ENCODE measurements at regions not wholly inside any gene's neighbourhood (a gene's known extent, or its start where the extent isn't known, plus 50 kb on each side); places are given as distances from the start of the nearest gene placed in this dataset.

DNA sequence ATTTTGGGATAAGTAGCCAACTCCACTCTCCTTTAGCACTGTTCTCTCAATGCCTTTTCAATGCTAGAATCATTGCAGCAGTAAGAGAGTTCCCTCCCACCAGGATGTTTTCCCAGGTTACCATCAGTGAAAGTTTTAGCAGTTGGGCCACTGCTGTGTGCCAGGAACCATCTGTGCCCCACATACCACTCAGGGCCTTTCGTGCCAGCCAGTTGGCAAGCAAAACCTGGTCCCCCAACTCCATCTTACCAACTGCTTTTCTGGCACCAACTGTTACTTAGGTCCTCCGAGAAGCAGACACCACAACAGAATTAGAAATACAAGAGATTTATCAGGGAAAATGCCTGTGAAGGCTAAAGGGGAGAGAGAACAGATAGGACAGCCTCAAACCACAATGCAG, 533.4 kb upstream of the NBEA start:
- intact Hi-C loops (cut with DNase I, micrococcal nuclease) = no loop called here
- no peak overlapping the region for H3K27ac Mint-ChIP-seq
- Histone ChIP-seq H3K36me3 (ENCODE audit: insufficient read depth, low read length) (no peaks in the 10 kb centered on the region), H3K27ac (ENCODE audit: low read depth in 1 of 2, low read length in 2 of 2) (no peak overlapping the region), H3K27me3 (ENCODE audit: control insufficient read depth in 1 of 2, insufficient read depth in 2 of 2, low read length in 2 of 2) (no peaks in the 10 kb centered on the region), H3K4me3 (ENCODE audit: low read length) (no peak overlapping the region), H3K4me1 (ENCODE audit: insufficient read depth, low read length) (no peaks in the 10 kb centered on the region), H3K9me3 (ENCODE audit: control insufficient read depth in 1 of 2, insufficient read depth in 1 of 2, low read length in 2 of 2) (no peaks in the 10 kb centered on the region)
- ATAC-seq (ENCODE audit: poor library complexity) (no peak), DNase-seq (no peak)
- H3K9me3 Mint-ChIP-seq = peaks cover 9% of the 10 kb centered on the region
- TF ChIP-seq, protein P1, sequence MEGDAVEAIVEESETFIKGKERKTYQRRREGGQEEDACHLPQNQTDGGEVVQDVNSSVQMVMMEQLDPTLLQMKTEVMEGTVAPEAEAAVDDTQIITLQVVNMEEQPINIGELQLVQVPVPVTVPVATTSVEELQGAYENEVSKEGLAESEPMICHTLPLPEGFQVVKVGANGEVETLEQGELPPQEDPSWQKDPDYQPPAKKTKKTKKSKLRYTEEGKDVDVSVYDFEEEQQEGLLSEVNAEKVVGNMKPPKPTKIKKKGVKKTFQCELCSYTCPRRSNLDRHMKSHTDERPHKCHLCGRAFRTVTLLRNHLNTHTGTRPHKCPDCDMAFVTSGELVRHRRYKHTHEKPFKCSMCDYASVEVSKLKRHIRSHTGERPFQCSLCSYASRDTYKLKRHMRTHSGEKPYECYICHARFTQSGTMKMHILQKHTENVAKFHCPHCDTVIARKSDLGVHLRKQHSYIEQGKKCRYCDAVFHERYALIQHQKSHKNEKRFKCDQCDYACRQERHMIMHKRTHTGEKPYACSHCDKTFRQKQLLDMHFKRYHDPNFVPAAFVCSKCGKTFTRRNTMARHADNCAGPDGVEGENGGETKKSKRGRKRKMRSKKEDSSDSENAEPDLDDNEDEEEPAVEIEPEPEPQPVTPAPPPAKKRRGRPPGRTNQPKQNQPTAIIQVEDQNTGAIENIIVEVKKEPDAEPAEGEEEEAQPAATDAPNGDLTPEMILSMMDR (IDR thresholded peaks at IDR 0.05) = no peak
- no peaks in the 10 kb centered on the region for H3K27me3 Mint-ChIP-seq
- ChIA-PET CTCF (no interaction called here), POLR2A (no interaction called here)
- no peaks in the 10 kb centered on the region for H3K36me3 Mint-ChIP-seq (ENCODE audit: low read depth)
- H3K4me3 Mint-ChIP-seq = no peak overlapping the region
- H3K4me1 Mint-ChIP-seq (ENCODE audit: low read depth) = no peaks in the 10 kb centered on the region

DNA sequence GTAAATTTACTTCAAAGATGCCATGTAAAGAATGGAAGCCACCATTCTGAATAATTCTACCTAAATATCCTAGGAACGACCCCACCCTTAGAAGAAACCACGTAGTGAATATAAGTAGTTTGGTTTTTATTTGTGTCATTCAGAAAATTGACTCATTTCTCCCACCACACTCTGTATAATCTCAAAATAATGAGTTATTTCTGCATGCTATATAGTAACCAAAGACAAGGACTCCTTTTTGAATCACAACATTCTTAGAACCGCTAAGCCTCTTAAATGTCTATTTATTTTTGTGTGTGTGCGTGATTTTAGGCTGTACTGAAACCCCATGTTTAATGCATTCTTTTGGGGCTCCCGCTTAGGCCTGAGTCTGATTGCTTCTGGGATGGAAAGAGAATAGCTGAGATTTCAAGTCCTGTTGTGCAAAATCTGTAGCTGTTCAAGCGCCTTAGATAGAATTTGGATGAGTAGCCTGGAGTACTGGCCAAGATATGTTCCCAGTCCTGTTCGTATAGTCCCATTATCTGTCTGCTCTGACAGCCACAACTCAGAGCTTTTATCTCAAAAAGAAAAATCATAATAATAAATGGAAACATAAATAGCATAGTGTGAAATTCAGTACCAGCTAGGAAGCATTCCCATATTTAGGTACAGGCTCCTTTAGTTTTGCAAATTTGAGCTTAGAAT, 532.4 kb upstream of the NBEA start:
- intact Hi-C loops (cut with DNase I, micrococcal nuclease) = no loop called here
- TF ChIP-seq, protein P1 (IDR thresholded peaks at IDR 0.05) = no peak
- Mint-ChIP-seq H3K27ac (no peak overlapping the region), H3K4me3 (no peak overlapping the region), H3K9me3 (peaks cover 8% of the 10 kb centered on the region), H3K27me3 (no peaks in the 10 kb centered on the region), H3K36me3 (ENCODE audit: low read depth) (no peaks in the 10 kb centered on the region), H3K4me1 (ENCODE audit: low read depth) (no peaks in the 10 kb centered on the region)
- no peak overlapping the region for H3K4me3 ChIP-seq (ENCODE audit: low read length)
- H3K9me3 ChIP-seq (ENCODE audit: control insufficient read depth in 1 of 2, insufficient read depth in 1 of 2, low read length in 2 of 2) = no peaks in the 10 kb centered on the region
- POLR2A ChIA-PET = no interaction called here
- no peaks in the 10 kb centered on the region for H3K4me1 ChIP-seq (ENCODE audit: insufficient read depth, low read length)
- H3K36me3 ChIP-seq (ENCODE audit: insufficient read depth, low read length) = no peaks in the 10 kb centered on the region
- DNase-seq (no peak), ATAC-seq (ENCODE audit: poor library complexity) (no peak)
- CTCF ChIA-PET = no interaction called here
- no peaks in the 10 kb centered on the region for H3K27me3 ChIP-seq (ENCODE audit: control insufficient read depth in 1 of 2, insufficient read depth in 2 of 2, low read length in 2 of 2)
- H3K27ac ChIP-seq (ENCODE audit: low read depth in 1 of 2, low read length in 2 of 2) = no peak overlapping the region

DNA sequence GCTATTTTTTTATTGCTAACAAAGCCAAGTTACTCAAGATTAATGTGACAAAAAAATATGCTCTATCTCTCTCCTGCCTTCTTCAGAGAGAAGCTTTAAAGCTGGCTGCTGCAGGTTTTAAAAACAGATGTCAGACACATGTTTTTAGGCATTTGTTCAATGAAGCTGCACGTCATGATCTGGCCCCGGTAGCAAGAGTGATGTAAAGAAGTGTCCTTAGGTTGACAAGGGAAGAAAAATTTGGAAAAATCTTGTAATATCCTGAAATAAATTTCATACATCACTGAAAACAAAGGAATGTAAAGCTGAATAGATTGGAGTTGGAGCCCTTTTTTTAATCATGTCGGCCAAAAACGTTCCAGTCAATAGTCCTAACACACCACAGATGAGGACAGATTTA, 531.4 kb upstream of the NBEA start:
- no peak for DNase-seq
- Histone ChIP-seq H3K27ac (ENCODE audit: low read depth in 1 of 2, low read length in 2 of 2) (no peak overlapping the region), H3K4me3 (ENCODE audit: low read length) (no peak overlapping the region), H3K4me1 (ENCODE audit: insufficient read depth, low read length) (no peaks in the 10 kb centered on the region), H3K9me3 (ENCODE audit: control insufficient read depth in 1 of 2, insufficient read depth in 1 of 2, low read length in 2 of 2) (no peaks in the 10 kb centered on the region), H3K36me3 (ENCODE audit: insufficient read depth, low read length) (no peaks in the 10 kb centered on the region), H3K27me3 (ENCODE audit: control insufficient read depth in 1 of 2, insufficient read depth in 2 of 2, low read length in 2 of 2) (no peaks in the 10 kb centered on the region)
- no peak overlapping the region for H3K27ac Mint-ChIP-seq
- H3K36me3 Mint-ChIP-seq (ENCODE audit: low read depth) = no peaks in the 10 kb centered on the region
- CTCF ChIA-PET = no interaction called here
- H3K9me3 Mint-ChIP-seq = peaks cover 4% of the 10 kb centered on the region
- H3K4me3 Mint-ChIP-seq = no peak overlapping the region
- TF ChIP-seq, protein P1 (IDR thresholded peaks at IDR 0.05) = no peak
- no peaks in the 10 kb centered on the region for H3K4me1 Mint-ChIP-seq (ENCODE audit: low read depth)
- no peak for ATAC-seq (ENCODE audit: poor library complexity)
- intact Hi-C loops (cut with DNase I, micrococcal nuclease) = no loop called here
- H3K27me3 Mint-ChIP-seq = no peaks in the 10 kb centered on the region
- POLR2A ChIA-PET = no interaction called here
